ENCODE measurements at regions not wholly inside any gene's neighbourhood (a gene's known extent, or its start where the extent isn't known, plus 50 kb on each side); places are given as distances from the start of the nearest gene placed in this dataset.

DNA sequence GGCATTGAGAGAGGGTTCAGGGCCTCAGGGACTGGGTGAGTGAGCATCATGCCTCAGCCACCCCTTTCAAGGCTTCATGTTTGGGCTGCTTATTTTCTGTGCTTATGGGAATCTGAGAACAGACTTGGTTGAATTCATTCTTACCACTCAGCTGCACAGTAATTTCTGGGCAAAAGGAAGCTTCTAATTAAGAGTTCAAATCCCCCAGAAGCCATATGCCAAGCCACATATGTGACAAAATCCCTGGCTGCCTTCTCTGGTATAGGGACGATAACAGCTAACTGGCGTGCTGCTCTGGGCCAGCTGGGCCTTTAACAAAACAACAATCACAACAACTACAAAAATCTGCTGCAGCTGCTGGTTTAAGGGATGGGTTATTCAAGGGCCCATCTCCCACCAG, 181.0 kb upstream of the ANKRD28 start:
- TF ChIP-seq, protein P1, sequence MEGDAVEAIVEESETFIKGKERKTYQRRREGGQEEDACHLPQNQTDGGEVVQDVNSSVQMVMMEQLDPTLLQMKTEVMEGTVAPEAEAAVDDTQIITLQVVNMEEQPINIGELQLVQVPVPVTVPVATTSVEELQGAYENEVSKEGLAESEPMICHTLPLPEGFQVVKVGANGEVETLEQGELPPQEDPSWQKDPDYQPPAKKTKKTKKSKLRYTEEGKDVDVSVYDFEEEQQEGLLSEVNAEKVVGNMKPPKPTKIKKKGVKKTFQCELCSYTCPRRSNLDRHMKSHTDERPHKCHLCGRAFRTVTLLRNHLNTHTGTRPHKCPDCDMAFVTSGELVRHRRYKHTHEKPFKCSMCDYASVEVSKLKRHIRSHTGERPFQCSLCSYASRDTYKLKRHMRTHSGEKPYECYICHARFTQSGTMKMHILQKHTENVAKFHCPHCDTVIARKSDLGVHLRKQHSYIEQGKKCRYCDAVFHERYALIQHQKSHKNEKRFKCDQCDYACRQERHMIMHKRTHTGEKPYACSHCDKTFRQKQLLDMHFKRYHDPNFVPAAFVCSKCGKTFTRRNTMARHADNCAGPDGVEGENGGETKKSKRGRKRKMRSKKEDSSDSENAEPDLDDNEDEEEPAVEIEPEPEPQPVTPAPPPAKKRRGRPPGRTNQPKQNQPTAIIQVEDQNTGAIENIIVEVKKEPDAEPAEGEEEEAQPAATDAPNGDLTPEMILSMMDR (IDR thresholded peaks at IDR 0.05; ENCODE audit: insufficient read depth, low read length, poor library complexity, severe bottlenecking): no peak
- H3K27me3 ChIP-seq (ENCODE audit: control insufficient read depth, insufficient read depth, low read length): no peaks in the 10 kb centered on the region
- no peak for DNase-seq (ENCODE audit: low read depth)
- H3K4me3 ChIP-seq (ENCODE audit: low read depth, low read length): no peak overlapping the region
- no peaks in the 10 kb centered on the region for H3K36me3 ChIP-seq (ENCODE audit: control insufficient read depth, insufficient read depth, low read length)

DNA sequence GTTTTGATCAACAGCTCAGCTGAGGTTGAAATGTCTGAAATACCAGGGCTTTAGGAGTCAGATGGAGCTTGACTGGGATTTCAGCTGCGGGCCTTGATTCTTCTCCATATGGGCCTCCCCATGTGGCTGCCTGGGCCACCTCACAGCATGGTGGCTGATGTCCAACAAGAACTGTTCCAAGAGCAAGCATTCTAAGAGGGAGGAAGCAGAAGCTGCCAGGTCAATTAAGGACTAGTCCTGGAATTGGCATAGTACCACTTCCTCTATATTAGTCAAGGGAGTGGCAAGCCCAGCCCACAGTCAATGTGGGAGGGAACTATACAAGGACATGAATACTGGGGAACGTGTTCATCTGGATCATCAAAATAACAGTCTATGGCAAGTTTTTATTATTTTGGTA, 181.7 kb upstream of the ANKRD28 start:
- H3K4me3 ChIP-seq (ENCODE audit: low read depth, low read length): no peak overlapping the region
- H3K27me3 ChIP-seq (ENCODE audit: control insufficient read depth, insufficient read depth, low read length): no peaks in the 10 kb centered on the region
- TF ChIP-seq, protein P1 (IDR thresholded peaks at IDR 0.05; ENCODE audit: insufficient read depth, low read length, poor library complexity, severe bottlenecking): no peak
- no peaks in the 10 kb centered on the region for H3K36me3 ChIP-seq (ENCODE audit: control insufficient read depth, insufficient read depth, low read length)
- no peak for DNase-seq (ENCODE audit: low read depth)

DNA sequence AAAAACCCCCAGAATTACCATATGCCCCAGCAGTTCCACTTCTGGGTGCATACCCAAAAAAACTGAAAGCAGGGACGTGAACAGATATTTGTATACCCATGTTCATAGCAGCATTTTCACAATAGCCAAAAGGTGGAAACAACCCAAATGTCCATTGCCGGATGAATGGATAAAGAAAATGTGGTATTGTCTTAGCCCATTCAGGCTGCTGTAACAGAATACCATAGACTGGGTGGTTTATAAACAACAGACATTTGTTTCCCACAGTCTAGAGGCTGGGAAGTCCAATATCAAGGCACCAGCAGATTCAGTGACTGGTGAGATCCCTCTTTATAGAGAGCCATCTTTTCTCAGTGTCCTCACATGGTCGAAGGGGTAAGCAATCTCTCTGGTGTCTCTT, 182.1 kb upstream of the ANKRD28 start:
- no peak overlapping the region for H3K4me3 ChIP-seq (ENCODE audit: low read depth, low read length)
- no peak for DNase-seq (ENCODE audit: low read depth)
- TF ChIP-seq, protein P1 (IDR thresholded peaks at IDR 0.05; ENCODE audit: insufficient read depth, low read length, poor library complexity, severe bottlenecking): no peak
- H3K36me3 ChIP-seq (ENCODE audit: control insufficient read depth, insufficient read depth, low read length): no peaks in the 10 kb centered on the region
- H3K27me3 ChIP-seq (ENCODE audit: control insufficient read depth, insufficient read depth, low read length): no peaks in the 10 kb centered on the region

DNA sequence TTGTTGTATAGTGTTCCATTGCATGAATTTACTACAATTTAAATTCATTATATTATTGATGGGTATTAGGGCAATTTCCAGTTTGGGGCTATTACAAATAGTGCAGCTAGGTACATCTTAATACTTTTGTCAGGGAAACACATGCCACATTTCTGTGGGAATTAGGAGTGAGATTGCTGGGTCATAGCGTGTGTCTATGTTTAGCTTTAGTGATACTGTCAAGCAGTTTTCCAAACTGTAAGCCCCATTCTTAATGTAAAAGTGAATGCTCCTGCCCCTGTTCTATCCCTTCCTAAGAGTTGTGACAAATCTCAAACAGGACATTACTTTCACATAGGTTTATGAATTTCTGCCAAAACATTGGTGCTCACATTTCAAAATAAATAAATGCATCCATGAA, 184.5 kb upstream of the ANKRD28 start:
- Histone ChIP-seq H3K36me3 (ENCODE audit: control insufficient read depth, insufficient read depth, low read length) (no peaks in the 10 kb centered on the region), H3K4me3 (ENCODE audit: low read depth, low read length) (no peak overlapping the region), H3K27me3 (ENCODE audit: control insufficient read depth, insufficient read depth, low read length) (no peaks in the 10 kb centered on the region)
- TF ChIP-seq, protein P1 (IDR thresholded peaks at IDR 0.05; ENCODE audit: insufficient read depth, low read length, poor library complexity, severe bottlenecking): no peak
- no peak for DNase-seq (ENCODE audit: low read depth)

DNA sequence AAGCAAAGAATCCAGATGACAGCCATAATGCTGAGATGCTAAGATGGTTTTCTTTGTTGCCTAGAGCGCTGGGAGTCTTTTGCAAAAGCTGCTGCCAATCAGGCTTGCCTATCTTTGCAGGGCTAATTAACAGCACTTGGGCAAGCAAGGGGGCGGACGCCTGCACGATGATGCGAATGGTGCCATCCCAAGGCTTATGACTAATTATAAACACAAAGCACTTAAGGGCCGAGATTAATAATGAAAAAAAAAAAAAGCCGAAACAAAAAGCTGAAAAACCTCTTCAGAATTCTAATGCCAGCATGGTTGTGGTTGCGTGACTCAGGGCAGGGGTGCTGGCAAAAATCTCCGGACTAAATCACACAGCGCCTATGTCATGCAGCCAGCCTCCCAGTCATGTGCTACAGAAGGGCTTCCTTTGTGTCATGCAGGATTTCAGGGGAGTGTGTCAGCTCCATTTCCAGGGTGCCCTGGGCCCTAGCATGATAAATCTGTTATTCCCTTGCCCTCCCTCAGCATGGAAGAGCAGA, 185.0 kb upstream of the ANKRD28 start:
- Histone ChIP-seq H3K27me3 (ENCODE audit: control insufficient read depth, insufficient read depth, low read length) (no peaks in the 10 kb centered on the region), H3K4me3 (ENCODE audit: low read depth, low read length) (no peak overlapping the region), H3K36me3 (ENCODE audit: control insufficient read depth, insufficient read depth, low read length) (no peaks in the 10 kb centered on the region)
- DNase-seq (ENCODE audit: low read depth): peak; percentile 86
- TF ChIP-seq, protein P1 (IDR thresholded peaks at IDR 0.05; ENCODE audit: insufficient read depth, low read length, poor library complexity, severe bottlenecking): no peak

DNA sequence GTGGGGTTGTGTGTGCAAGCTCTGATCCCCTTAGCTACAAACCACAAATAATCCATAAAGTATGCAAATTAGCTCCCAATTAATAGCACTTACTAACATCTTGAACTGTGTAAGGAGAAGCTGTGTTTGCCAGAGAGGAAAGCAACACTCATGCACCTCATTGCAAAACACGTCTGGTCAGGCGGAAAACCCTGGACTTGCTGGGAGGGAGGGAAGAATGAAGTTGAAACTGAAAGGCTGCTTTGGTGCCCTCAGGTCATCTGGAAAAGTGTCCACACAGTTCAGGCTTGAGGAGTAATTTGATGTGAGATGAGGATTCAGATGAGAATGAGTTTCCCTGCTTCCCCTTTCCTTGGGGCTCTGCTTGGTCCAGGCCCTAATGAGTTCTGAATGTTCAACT, 185.5 kb upstream of the ANKRD28 start:
- Histone ChIP-seq H3K27me3 (ENCODE audit: control insufficient read depth, insufficient read depth, low read length) (no peaks in the 10 kb centered on the region), H3K4me3 (ENCODE audit: low read depth, low read length) (no peak overlapping the region), H3K36me3 (ENCODE audit: control insufficient read depth, insufficient read depth, low read length) (no peaks in the 10 kb centered on the region)
- DNase-seq (ENCODE audit: low read depth): peak; percentile 39
- TF ChIP-seq, protein P1 (IDR thresholded peaks at IDR 0.05; ENCODE audit: insufficient read depth, low read length, poor library complexity, severe bottlenecking): no peak
